Astrocyte (in vitro differentiated cells and primary cell): ENCODE measurements at regions not wholly inside any gene's neighbourhood (a gene's known extent, or its start where the extent isn't known, plus 50 kb on each side); places are given as distances from the start of the nearest gene placed in this dataset.

Experiments
- DNase-seq: peaks from one replicate; pipeline ENCODE4 v3.0.0-alpha.2; 2010; ENCODE audit warnings: low read depth
- FAIRE-seq: peaks from 2 replicates; lab custom pipeline; 2011; peaks lifted over from hg19 to GRCh38; lab: Jason Lieb, UNC
- H2AFZ ChIP-seq: 2 replicates; pipeline ENCODE4 v1.6.0; 2012; ENCODE audit warnings: low read depth, low read length, inconsistent platforms
- H3K27ac ChIP-seq: 2 replicates; pipeline ENCODE4 v1.5.1; 2011; ENCODE audit warnings: low read depth, low read length, inconsistent platforms
- H3K27me3 ChIP-seq: 2 replicates; pipeline ENCODE4 v1.6.0; 2011; ENCODE audit warnings: low read length, inconsistent platforms; ENCODE audit not compliant: insufficient read depth
- H3K36me3 ChIP-seq: 2 replicates; pipeline ENCODE4 v1.5.1; 2011; ENCODE audit warnings: low read length, inconsistent platforms; ENCODE audit not compliant: insufficient read depth
- H3K4me1 ChIP-seq: 2 replicates; pipeline ENCODE4 v1.5.1; 2011; ENCODE audit warnings: low read length, inconsistent platforms; ENCODE audit not compliant: insufficient read depth
- H3K4me2 ChIP-seq: 2 replicates; pipeline ENCODE4 v1.6.0; 2012; ENCODE audit warnings: low read length, inconsistent platforms
- H3K4me3 ChIP-seq: 2 replicates; pipeline ENCODE4 v1.5.1; 2011; ENCODE audit warnings: low read depth, mild to moderate bottlenecking, low read length, inconsistent platforms; ENCODE audit not compliant: insufficient read depth
- H3K79me2 ChIP-seq: 2 replicates; pipeline ENCODE4 v1.6.0; 2012; ENCODE audit warnings: mild to moderate bottlenecking, low read length, inconsistent platforms; ENCODE audit not compliant: insufficient read depth
- H3K9ac ChIP-seq: 2 replicates; pipeline ENCODE4 v1.6.0; 2012; ENCODE audit warnings: mild to moderate bottlenecking, low read length, inconsistent platforms
- H3K9me3 ChIP-seq: 2 replicates; pipeline ENCODE4 v1.5.1; 2012; ENCODE audit warnings: low read depth, mild to moderate bottlenecking, low read length, inconsistent platforms; ENCODE audit not compliant: insufficient read depth
- H4K20me1 ChIP-seq: 2 replicates; pipeline ENCODE4 v1.6.0; 2012; ENCODE audit warnings: low read length, inconsistent platforms; ENCODE audit not compliant: insufficient read depth
- H3K27ac Mint-ChIP-seq: one replicate; pipeline ENCODE4 v1.8.0; 2021; ENCODE audit warnings: mild to moderate bottlenecking, mixed read lengths; ENCODE audit not compliant: unreplicated experiment
- H3K27me3 Mint-ChIP-seq: one replicate; pipeline ENCODE4 v1.8.0; 2021; ENCODE audit warnings: low read depth, mixed read lengths; ENCODE audit not compliant: unreplicated experiment
- H3K36me3 Mint-ChIP-seq: one replicate; pipeline ENCODE4 v1.8.0; 2021; ENCODE audit warnings: low read depth, mixed read lengths; ENCODE audit not compliant: unreplicated experiment
- H3K4me1 Mint-ChIP-seq: one replicate; pipeline ENCODE4 v1.8.0; 2021; ENCODE audit warnings: low read depth, mixed read lengths; ENCODE audit not compliant: unreplicated experiment
- H3K4me3 Mint-ChIP-seq: one replicate; pipeline ENCODE4 v1.8.0; 2021; ENCODE audit warnings: mild to moderate bottlenecking, moderate library complexity, mixed read lengths; ENCODE audit not compliant: unreplicated experiment
- H3K9me3 Mint-ChIP-seq: one replicate; pipeline ENCODE4 v1.8.0; 2021; ENCODE audit warnings: mild to moderate bottlenecking, mixed read lengths; ENCODE audit not compliant: unreplicated experiment
- CTCF ChIP-seq: IDR thresholded peaks from 2 replicates; pipeline ENCODE4 v1.5.1; 2011; ENCODE audit warnings: low read depth, mild to moderate bottlenecking, inconsistent platforms, low read length, moderate library complexity; ENCODE audit not compliant: insufficient read depth
- EZH2 ChIP-seq: IDR thresholded peaks from 2 replicates; pipeline ENCODE4 v1.6.1; 2012; ENCODE audit warnings: mild to moderate bottlenecking, low read length, inconsistent platforms; ENCODE audit not compliant: insufficient read depth

- Histone ChIP-seq H3K4me1 (peaks cover 21% of the 10 kb centered on the region), H3K27me3 (no peaks in the 10 kb centered on the region), H3K36me3 (no peaks in the 10 kb centered on the region), H2AFZ (no peak overlapping the region), H3K9me3 (no peaks in the 10 kb centered on the region), H3K4me3 (no peak overlapping the region), H3K4me2 (peak overlapping the region; percentile 45), H4K20me1 (no peaks in the 10 kb centered on the region), H3K9ac (peak overlapping the region; percentile 16), H3K27ac (peak overlapping the region; percentile 58), H3K79me2 (no peaks in the 10 kb centered on the region)
- H3K4me3 Mint-ChIP-seq = no peak overlapping the region
- H3K9me3 Mint-ChIP-seq = no peaks in the 10 kb centered on the region
- H3K36me3 Mint-ChIP-seq = no peaks in the 10 kb centered on the region
- no peaks in the 10 kb centered on the region for H3K27me3 Mint-ChIP-seq
- H3K27ac Mint-ChIP-seq = peak overlapping the region; percentile 67
- FAIRE-seq = peak; percentile 95
- TF ChIP-seq CTCF = no peak
- TF ChIP-seq EZH2 = no peak
- peaks cover 22% of the 10 kb centered on the region for H3K4me1 Mint-ChIP-seq
- DNase-seq = peak; percentile 98
These were observed 437.8 kb downstream of the ARHGEF28 start for GRCh38 chr5:74063821-74064220.

- no peak for TF ChIP-seq CTCF
- TF ChIP-seq EZH2 = no peak
- Histone ChIP-seq H3K9ac (no peak overlapping the region), H3K4me2 (peak overlapping the region; percentile 45), H2AFZ (no peak overlapping the region), H3K9me3 (no peaks in the 10 kb centered on the region), H3K79me2 (no peaks in the 10 kb centered on the region), H3K27ac (peak overlapping the region; percentile 58), H3K27me3 (no peaks in the 10 kb centered on the region), H3K36me3 (no peaks in the 10 kb centered on the region), H3K4me1 (peaks cover 21% of the 10 kb centered on the region), H3K4me3 (no peak overlapping the region), H4K20me1 (no peaks in the 10 kb centered on the region)
- Mint-ChIP-seq H3K9me3 (no peaks in the 10 kb centered on the region), H3K27me3 (no peaks in the 10 kb centered on the region), H3K4me3 (no peak overlapping the region), H3K27ac (peak overlapping the region; percentile 67), H3K36me3 (no peaks in the 10 kb centered on the region), H3K4me1 (peaks cover 22% of the 10 kb centered on the region)
- DNase-seq = peak; percentile 47
- no peak for FAIRE-seq
These were observed 437.4 kb downstream of the ARHGEF28 start for GRCh38 chr5:74063346-74063745.

GRCh38 chr5:74061292-74061691, 435.3 kb downstream of the ARHGEF28 start:
- DNase-seq (no peak), FAIRE-seq (no peak)
- Histone ChIP-seq H3K4me1 (peaks cover 21% of the 10 kb centered on the region), H3K27ac (no peak overlapping the region), H3K9me3 (no peaks in the 10 kb centered on the region), H4K20me1 (no peaks in the 10 kb centered on the region), H3K79me2 (no peaks in the 10 kb centered on the region), H3K9ac (no peak overlapping the region), H3K27me3 (no peaks in the 10 kb centered on the region), H2AFZ (no peak overlapping the region), H3K4me2 (no peak overlapping the region), H3K4me3 (no peak overlapping the region), H3K36me3 (no peaks in the 10 kb centered on the region)
- H3K4me1 Mint-ChIP-seq = peaks cover 27% of the 10 kb centered on the region
- H3K9me3 Mint-ChIP-seq = no peaks in the 10 kb centered on the region
- no peak overlapping the region for H3K4me3 Mint-ChIP-seq
- H3K27me3 Mint-ChIP-seq = no peaks in the 10 kb centered on the region
- no peak overlapping the region for H3K27ac Mint-ChIP-seq
- TF ChIP-seq CTCF = no peak
- TF ChIP-seq EZH2 = no peak
- no peaks in the 10 kb centered on the region for H3K36me3 Mint-ChIP-seq
